ENCODE measurements at regions not wholly inside any gene's neighbourhood (a gene's known extent, or its start where the extent isn't known, plus 50 kb on each side); places are given as distances from the start of the nearest gene placed in this dataset.

DNA sequence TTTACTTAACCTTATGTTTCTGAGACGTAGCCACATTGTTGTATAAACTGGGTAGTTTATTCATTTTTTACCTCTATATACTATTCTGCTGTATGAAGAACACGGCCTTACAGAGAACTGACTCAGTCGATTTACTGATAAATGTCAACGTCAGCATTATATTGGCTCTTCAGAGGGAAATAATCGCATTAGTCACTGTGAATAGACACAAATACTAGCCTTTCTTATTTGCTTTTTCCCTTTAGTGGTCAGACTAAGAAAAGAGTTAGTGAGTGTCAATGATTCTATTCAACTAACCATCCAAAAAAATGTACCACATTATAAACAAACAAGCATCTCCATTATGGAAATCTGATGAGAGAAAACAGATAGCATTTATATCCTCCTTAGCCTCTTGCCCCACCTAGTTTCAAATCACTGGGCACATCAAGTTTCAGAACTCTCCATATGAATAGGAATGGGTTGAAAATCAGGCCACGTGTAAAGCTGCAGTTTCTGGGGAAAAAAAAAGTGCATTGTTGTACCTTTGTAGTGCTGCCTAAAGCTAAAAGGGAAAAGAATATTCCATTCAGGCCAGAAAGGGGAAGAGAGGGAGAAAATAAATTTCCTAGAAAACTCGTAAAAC lies 146.7 kb upstream of the VCX3A start:
- peaks cover 5 to 7% of the 10 kb centered on the region in 2 donors for H3K4me1 ChIP-seq (ENCODE audit: control insufficient read depth in 1 of 2, insufficient read depth in 2 of 2, low read length in 2 of 2)
- H3K4me3 ChIP-seq (ENCODE audit: low read depth in 1 of 2, low read length in 2 of 2), result no peak overlapping the region
- H3K9me3 ChIP-seq (ENCODE audit: control insufficient read depth in 1 of 2, low read length in 2 of 2), result no peaks in the 10 kb centered on the region
- no peaks in the 10 kb centered on the region for H3K36me3 ChIP-seq (ENCODE audit: control insufficient read depth in 1 of 2, insufficient read depth in 2 of 2, low read length in 2 of 2)
- no peak overlapping the region for H3K9ac ChIP-seq (ENCODE audit: low read depth in 1 of 2, low read length in 2 of 2)
- no peaks in the 10 kb centered on the region for H3K27me3 ChIP-seq (ENCODE audit: control insufficient read depth in 1 of 2, insufficient read depth in 2 of 2, low read length in 2 of 2)
- H3K27ac ChIP-seq (ENCODE audit: low read depth, low read length), result no peak overlapping the region

DNA sequence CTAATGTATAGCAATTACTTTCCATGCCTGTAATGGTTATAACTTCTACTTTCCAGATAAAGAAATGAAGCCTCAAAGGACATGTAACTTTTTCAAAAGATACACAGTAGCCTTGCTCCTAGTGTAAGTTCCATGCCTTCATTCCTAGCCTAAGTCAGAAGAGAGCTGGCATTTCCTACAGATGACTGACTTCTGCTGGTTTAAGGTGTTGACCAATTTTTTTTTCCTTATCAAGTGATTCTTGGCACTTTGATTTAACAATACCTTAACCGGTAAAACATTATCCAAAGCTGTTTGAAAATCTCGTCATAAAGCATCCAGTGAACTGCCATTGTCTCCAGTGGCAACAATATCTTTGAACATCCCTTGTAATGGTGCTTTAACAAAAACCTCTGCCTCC lies 145.1 kb upstream of the VCX3A start:
- Histone ChIP-seq H3K9ac (ENCODE audit: low read depth in 1 of 2, low read length in 2 of 2) (no peak overlapping the region), H3K4me3 (ENCODE audit: low read depth in 1 of 2, low read length in 2 of 2) (no peak overlapping the region), H3K36me3 (ENCODE audit: control insufficient read depth in 1 of 2, insufficient read depth in 2 of 2, low read length in 2 of 2) (no peaks in the 10 kb centered on the region)

DNA sequence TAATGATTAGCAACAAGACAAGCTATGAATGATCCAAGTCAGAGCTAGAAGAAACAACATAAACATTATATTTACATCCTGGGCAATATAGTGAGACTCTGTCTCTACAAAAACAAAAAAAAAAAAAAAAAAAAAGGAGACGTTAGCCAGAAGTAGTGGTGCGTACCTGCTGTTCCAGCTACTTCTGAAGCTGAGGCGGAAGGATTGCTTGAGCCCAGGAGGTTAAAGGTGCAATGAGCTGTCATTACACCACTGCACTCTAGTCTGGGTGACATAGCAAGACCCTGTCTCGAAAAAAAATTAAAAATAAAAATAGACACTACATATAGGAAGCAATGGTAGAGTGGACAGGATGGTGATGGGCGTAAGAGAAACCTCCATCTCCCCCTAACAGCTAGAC lies 144.6 kb upstream of the VCX3A start:
- Histone ChIP-seq H3K4me3 (ENCODE audit: low read depth in 1 of 2, low read length in 2 of 2) (no peak overlapping the region), H3K9me3 (ENCODE audit: control insufficient read depth in 1 of 2, low read length in 2 of 2) (no peaks in the 10 kb centered on the region), H3K27ac (ENCODE audit: low read depth, low read length) (no peak overlapping the region), H3K36me3 (ENCODE audit: control insufficient read depth in 1 of 2, insufficient read depth in 2 of 2, low read length in 2 of 2) (no peaks in the 10 kb centered on the region), H3K9ac (ENCODE audit: low read depth in 1 of 2, low read length in 2 of 2) (no peak overlapping the region), H3K27me3 (ENCODE audit: control insufficient read depth in 1 of 2, insufficient read depth in 2 of 2, low read length in 2 of 2) (no peaks in the 10 kb centered on the region), H3K4me1 (ENCODE audit: control insufficient read depth in 1 of 2, insufficient read depth in 2 of 2, low read length in 2 of 2) (peaks cover 3 to 5% of the 10 kb centered on the region in 2 donors)

More for the DNA sequence above, 145.1 kb upstream of the VCX3A start:
- Histone ChIP-seq H3K27ac (ENCODE audit: low read depth, low read length) (no peak overlapping the region), H3K9me3 (ENCODE audit: control insufficient read depth in 1 of 2, low read length in 2 of 2) (no peaks in the 10 kb centered on the region), H3K4me1 (ENCODE audit: control insufficient read depth in 1 of 2, insufficient read depth in 2 of 2, low read length in 2 of 2) (peaks cover 3 to 5% of the 10 kb centered on the region in 2 donors), H3K27me3 (ENCODE audit: control insufficient read depth in 1 of 2, insufficient read depth in 2 of 2, low read length in 2 of 2) (no peaks in the 10 kb centered on the region)

DNA sequence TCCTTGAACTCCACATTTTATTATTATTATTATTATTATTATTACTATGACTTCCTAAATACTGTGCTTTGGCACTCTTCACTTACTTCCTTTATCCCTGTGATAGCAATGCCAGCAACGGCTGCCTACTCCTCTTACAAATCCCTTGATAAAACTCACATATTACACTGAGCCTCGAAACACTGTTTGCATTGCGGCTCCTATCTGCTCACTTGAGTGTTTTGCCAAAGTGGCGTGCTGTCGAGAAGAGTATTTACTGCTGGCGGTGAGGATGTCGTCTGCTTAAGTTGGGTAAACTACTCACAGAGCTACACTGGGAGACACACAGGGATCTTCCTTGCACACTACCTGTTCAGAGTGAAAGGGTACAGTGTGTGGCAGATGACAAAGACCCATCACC lies 143.4 kb upstream of the VCX3A start:
- no peak overlapping the region for H3K27ac ChIP-seq (ENCODE audit: low read depth, low read length)
- no peak overlapping the region for H3K9ac ChIP-seq (ENCODE audit: low read depth in 1 of 2, low read length in 2 of 2)
- H3K27me3 ChIP-seq (ENCODE audit: control insufficient read depth in 1 of 2, insufficient read depth in 2 of 2, low read length in 2 of 2), result no peaks in the 10 kb centered on the region
- H3K9me3 ChIP-seq (ENCODE audit: control insufficient read depth in 1 of 2, low read length in 2 of 2), result no peaks in the 10 kb centered on the region
- peaks cover 3 to 5% of the 10 kb centered on the region in 2 donors for H3K4me1 ChIP-seq (ENCODE audit: control insufficient read depth in 1 of 2, insufficient read depth in 2 of 2, low read length in 2 of 2)
- no peaks in the 10 kb centered on the region for H3K36me3 ChIP-seq (ENCODE audit: control insufficient read depth in 1 of 2, insufficient read depth in 2 of 2, low read length in 2 of 2)
- no peak overlapping the region for H3K4me3 ChIP-seq (ENCODE audit: low read depth in 1 of 2, low read length in 2 of 2)

DNA sequence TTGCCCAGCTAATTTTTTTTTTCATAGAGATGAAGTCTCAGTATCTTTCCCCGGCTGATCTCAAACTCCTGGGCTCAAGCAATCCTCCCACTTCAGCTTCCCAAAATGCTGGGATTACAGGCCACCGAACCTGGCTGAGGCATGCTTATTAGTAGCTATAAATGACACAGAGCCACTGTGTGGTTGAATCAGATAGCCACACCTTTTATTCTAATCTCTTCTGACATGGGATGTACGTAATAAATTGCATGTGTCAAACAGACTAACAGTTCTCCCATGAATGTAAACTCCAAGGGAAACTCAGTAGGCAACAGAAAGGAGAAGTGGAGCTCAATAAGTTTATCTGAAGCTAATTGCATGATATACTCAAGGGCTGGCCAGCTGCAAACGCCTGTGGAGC lies 139.8 kb upstream of the VCX3A start:
- Histone ChIP-seq H3K9ac (ENCODE audit: low read depth in 1 of 2, low read length in 2 of 2) (no peak overlapping the region), H3K27ac (ENCODE audit: low read depth, low read length) (no peak overlapping the region), H3K9me3 (ENCODE audit: control insufficient read depth in 1 of 2, low read length in 2 of 2) (no peaks in the 10 kb centered on the region), H3K27me3 (ENCODE audit: control insufficient read depth in 1 of 2, insufficient read depth in 2 of 2, low read length in 2 of 2) (no peaks in the 10 kb centered on the region), H3K4me1 (ENCODE audit: control insufficient read depth in 1 of 2, insufficient read depth in 2 of 2, low read length in 2 of 2) (peaks cover 3 to 5% of the 10 kb centered on the region in 2 donors), H3K36me3 (ENCODE audit: control insufficient read depth in 1 of 2, insufficient read depth in 2 of 2, low read length in 2 of 2) (no peaks in the 10 kb centered on the region), H3K4me3 (ENCODE audit: low read depth in 1 of 2, low read length in 2 of 2) (no peak overlapping the region)

DNA sequence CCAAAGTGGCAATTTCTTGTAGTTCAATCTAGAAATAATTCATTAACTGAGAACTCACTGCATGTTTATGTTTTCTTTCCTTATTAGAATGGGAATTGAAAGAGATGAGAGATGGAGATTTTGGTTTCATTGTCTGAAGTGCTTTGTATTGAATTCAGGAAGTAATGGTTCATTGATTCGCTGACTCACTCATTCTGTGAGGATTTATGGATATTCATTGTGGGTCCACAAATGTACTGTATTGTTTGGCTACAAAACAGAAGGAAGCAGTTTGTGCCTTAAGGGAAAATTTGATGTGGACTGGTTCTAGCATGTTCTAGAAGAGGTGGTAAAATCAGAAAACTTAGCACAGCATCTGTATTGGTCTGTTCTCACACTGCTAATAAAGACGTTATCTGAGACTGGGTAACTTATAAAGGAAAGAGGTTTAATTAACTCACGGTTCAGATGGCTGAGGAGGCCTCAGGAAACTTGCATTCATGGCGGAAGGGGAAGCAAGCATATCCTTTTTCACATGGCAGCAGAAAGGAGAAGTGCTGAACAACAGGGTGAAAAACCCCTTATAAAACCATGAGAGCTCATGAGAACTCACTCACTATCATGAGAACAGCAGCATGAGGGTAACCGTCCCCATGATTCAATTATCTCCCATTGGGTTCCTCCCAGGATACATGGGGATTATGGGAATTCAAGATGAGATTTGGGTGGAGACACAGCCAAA lies 132.3 kb upstream of the VCX3A start:
- H3K9ac ChIP-seq (ENCODE audit: low read depth in 1 of 2, low read length in 2 of 2), result no peak overlapping the region

DNA sequence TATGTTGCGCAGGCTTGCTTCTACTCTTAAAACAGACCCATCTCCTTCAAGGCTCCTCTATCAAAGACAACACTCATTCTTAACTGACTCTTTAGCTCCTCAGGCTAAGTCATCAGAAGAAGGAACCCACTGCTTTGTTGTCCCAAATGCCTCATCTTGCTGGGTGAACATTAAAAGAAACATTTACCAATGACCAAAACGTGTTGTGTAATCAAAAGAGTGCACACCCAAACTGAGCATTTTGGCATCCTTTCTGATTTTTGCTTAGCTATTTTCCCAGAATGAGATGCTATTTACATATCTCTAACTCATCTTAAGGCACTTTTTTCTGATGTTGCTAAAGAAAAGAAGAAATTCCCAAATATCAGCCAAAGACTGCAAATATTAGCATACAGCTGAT lies 131.7 kb upstream of the VCX3A start:
- Histone ChIP-seq H3K9me3 (ENCODE audit: control insufficient read depth in 1 of 2, low read length in 2 of 2) (no peaks in the 10 kb centered on the region), H3K27me3 (ENCODE audit: control insufficient read depth in 1 of 2, insufficient read depth in 2 of 2, low read length in 2 of 2) (no peaks in the 10 kb centered on the region), H3K27ac (ENCODE audit: low read depth, low read length) (no peak overlapping the region), H3K4me1 (ENCODE audit: control insufficient read depth in 1 of 2, insufficient read depth in 2 of 2, low read length in 2 of 2) (no peaks in the 10 kb centered on the region), H3K9ac (ENCODE audit: low read depth in 1 of 2, low read length in 2 of 2) (no peak overlapping the region), H3K36me3 (ENCODE audit: control insufficient read depth in 1 of 2, insufficient read depth in 2 of 2, low read length in 2 of 2) (no peaks in the 10 kb centered on the region), H3K4me3 (ENCODE audit: low read depth in 1 of 2, low read length in 2 of 2) (no peak overlapping the region)

More for the DNA sequence above, 132.3 kb upstream of the VCX3A start:
- Histone ChIP-seq H3K4me3 (ENCODE audit: low read depth in 1 of 2, low read length in 2 of 2) (no peak overlapping the region), H3K4me1 (ENCODE audit: control insufficient read depth in 1 of 2, insufficient read depth in 2 of 2, low read length in 2 of 2) (no peaks in the 10 kb centered on the region), H3K9me3 (ENCODE audit: control insufficient read depth in 1 of 2, low read length in 2 of 2) (no peaks in the 10 kb centered on the region), H3K27ac (ENCODE audit: low read depth, low read length) (no peak overlapping the region), H3K36me3 (ENCODE audit: control insufficient read depth in 1 of 2, insufficient read depth in 2 of 2, low read length in 2 of 2) (no peaks in the 10 kb centered on the region), H3K27me3 (ENCODE audit: control insufficient read depth in 1 of 2, insufficient read depth in 2 of 2, low read length in 2 of 2) (no peaks in the 10 kb centered on the region)

DNA sequence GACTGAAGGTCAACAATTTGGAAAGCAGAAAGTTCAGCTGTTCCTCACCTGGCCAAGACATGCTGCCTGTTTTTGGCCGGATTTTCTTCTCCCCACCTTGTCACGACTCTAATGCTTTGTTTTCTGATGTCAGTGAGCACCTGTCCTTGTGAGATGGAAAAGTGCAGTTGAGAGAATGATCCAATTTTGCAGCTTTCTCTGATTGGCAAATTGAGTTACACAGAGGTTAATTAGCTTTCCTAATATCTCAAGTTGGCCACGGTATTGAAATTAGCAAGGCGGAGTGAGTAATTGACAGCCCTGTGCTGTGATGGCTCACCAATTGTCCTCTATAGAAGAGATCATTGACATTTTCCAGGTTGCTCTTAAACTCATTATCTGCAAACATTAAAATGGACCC lies 126.8 kb upstream of the VCX3A start:
- H3K9me3 ChIP-seq (ENCODE audit: control insufficient read depth in 1 of 2, low read length in 2 of 2), result no peaks in the 10 kb centered on the region
- H3K9ac ChIP-seq (ENCODE audit: low read depth in 1 of 2, low read length in 2 of 2), result no peak overlapping the region
- no peaks in the 10 kb centered on the region for H3K4me1 ChIP-seq (ENCODE audit: control insufficient read depth in 1 of 2, insufficient read depth in 2 of 2, low read length in 2 of 2)
- no peak overlapping the region for H3K4me3 ChIP-seq (ENCODE audit: low read depth in 1 of 2, low read length in 2 of 2)
- H3K27me3 ChIP-seq (ENCODE audit: control insufficient read depth in 1 of 2, insufficient read depth in 2 of 2, low read length in 2 of 2), result no peaks in the 10 kb centered on the region
- H3K27ac ChIP-seq (ENCODE audit: low read depth, low read length), result no peak overlapping the region
- no peaks in the 10 kb centered on the region for H3K36me3 ChIP-seq (ENCODE audit: control insufficient read depth in 1 of 2, insufficient read depth in 2 of 2, low read length in 2 of 2)

DNA sequence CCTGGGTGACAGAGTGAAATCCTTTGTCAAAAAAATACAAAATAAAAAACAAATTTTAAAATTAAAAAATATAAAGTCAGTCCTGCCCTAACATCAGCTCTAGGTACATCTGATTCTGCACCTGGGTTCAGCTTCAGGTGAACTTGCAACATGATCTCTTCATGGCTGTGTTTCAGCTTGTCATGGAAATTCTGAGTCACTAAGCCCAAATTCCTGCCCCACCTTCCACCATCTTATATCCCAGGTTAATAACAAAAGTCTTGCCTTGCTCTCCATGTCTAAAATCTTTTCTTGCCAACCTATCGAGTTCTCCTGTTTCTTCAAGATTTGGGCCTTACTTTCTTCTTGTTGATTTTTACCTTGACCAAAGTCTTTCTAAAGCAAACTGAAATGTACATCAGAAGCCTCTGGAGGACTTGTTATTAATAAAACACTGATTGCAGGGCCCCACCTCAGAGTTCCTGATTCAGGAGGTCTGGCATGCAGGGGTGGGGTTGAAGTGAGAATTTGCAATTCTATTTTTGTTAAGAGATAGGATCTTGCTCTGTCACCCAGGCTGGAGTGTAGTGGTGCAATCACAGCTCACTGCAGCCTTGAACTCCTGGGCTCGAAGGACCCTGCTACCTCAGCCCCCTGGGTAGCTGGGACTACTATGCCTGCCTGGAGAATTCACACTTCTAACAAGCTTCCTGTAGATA lies 125.8 kb upstream of the VCX3A start:
- no peaks in the 10 kb centered on the region for H3K4me1 ChIP-seq (ENCODE audit: control insufficient read depth in 1 of 2, insufficient read depth in 2 of 2, low read length in 2 of 2)
- no peaks in the 10 kb centered on the region for H3K27me3 ChIP-seq (ENCODE audit: control insufficient read depth in 1 of 2, insufficient read depth in 2 of 2, low read length in 2 of 2)
- no peak overlapping the region for H3K27ac ChIP-seq (ENCODE audit: low read depth, low read length)
- no peaks in the 10 kb centered on the region for H3K36me3 ChIP-seq (ENCODE audit: control insufficient read depth in 1 of 2, insufficient read depth in 2 of 2, low read length in 2 of 2)
- H3K9ac ChIP-seq (ENCODE audit: low read depth in 1 of 2, low read length in 2 of 2), result no peak overlapping the region
- no peaks in the 10 kb centered on the region for H3K9me3 ChIP-seq (ENCODE audit: control insufficient read depth in 1 of 2, low read length in 2 of 2)
- no peak overlapping the region for H3K4me3 ChIP-seq (ENCODE audit: low read depth in 1 of 2, low read length in 2 of 2)

DNA sequence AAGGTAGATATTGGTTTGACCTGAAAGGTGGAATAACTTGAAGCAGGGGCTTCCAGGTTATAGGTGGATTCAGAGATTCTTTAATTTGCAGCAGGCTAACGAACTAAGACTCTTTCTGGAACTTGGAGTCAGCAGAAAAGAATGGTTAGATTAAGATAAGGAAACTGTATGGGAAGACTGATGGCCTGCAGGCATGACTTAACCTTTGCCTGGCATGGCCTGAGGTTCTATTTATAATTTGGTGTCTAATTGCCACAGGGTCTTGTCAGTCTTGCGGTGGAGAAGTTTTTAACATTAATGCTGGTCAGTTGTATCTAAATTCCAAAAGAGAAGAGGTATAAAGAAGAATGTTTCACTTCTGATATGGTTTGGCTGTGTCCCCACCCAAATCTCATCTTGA lies 110.3 kb upstream of the VCX3A start:
- Histone ChIP-seq H3K4me1 (ENCODE audit: control insufficient read depth in 1 of 2, insufficient read depth in 2 of 2, low read length in 2 of 2) (no peaks in the 10 kb centered on the region), H3K4me3 (ENCODE audit: low read depth in 1 of 2, low read length in 2 of 2) (no peak overlapping the region), H3K27ac (ENCODE audit: low read depth, low read length) (no peak overlapping the region), H3K36me3 (ENCODE audit: control insufficient read depth in 1 of 2, insufficient read depth in 2 of 2, low read length in 2 of 2) (no peaks in the 10 kb centered on the region), H3K9me3 (ENCODE audit: control insufficient read depth in 1 of 2, low read length in 2 of 2) (no peaks in the 10 kb centered on the region), H3K9ac (ENCODE audit: low read depth in 1 of 2, low read length in 2 of 2) (no peak overlapping the region), H3K27me3 (ENCODE audit: control insufficient read depth in 1 of 2, insufficient read depth in 2 of 2, low read length in 2 of 2) (no peaks in the 10 kb centered on the region)

Data from duodenal mucosa (tissue), 2 donors.